CD14-positive monocyte (primary cell): ENCODE measurements at regions not wholly inside any gene's neighbourhood (a gene's known extent, or its start where the extent isn't known, plus 50 kb on each side); places are given as distances from the start of the nearest gene placed in this dataset.
A peak's percentile ranks its signal among the peaks of the same experiment; 100 is the strongest.

Experiments
- DNase-seq, 3 donors: peaks; one replicate each; pipeline ENCODE4 v3.0.0-alpha.2; 2011 to 2022
- H2AFZ ChIP-seq: 2 replicates; pipeline ENCODE4 v1.6.0; 2012; ENCODE audit warnings: mild to moderate bottlenecking, low read depth, low read length, inconsistent platforms; ENCODE audit not compliant: insufficient read depth, poor library complexity, severe bottlenecking
- H3K27ac ChIP-seq, 2 donors: 1 replicate in 1 of 2; 2 replicates in 1 of 2; pipeline ENCODE4 v1.5.1; 2012 to 2013; ENCODE audit warnings: low read length in 2 of 2, control low read depth in 1 of 2, inconsistent platforms in 1 of 2, low read depth in 1 of 2, mild to moderate bottlenecking in 1 of 2
- H3K27me3 ChIP-seq, 2 donors: one replicate each; pipeline versions ENCODE4 v1.6.0 to v1.6.1; 2011 to 2013; ENCODE audit warnings: low read length in 2 of 2; ENCODE audit not compliant: control insufficient read depth in 2 of 2, insufficient read depth in 2 of 2
- H3K36me3 ChIP-seq, 2 donors: replicated peaks in 1 of 2; 1 replicate in 1 of 2; 2 replicates in 1 of 2; pipeline versions ENCODE4 v1.5.1 to v1.6.1; 2012 to 2013; ENCODE audit warnings: low read length in 2 of 2, control low read depth in 1 of 2, inconsistent platforms in 1 of 2, mild to moderate bottlenecking in 1 of 2; ENCODE audit not compliant: insufficient read depth in 2 of 2, control insufficient read depth in 1 of 2
- H3K4me1 ChIP-seq, 2 donors: 1 replicate in 1 of 2; 2 replicates in 1 of 2; pipeline versions ENCODE4 v1.5.1 to v1.6.1; 2012 to 2013; ENCODE audit warnings: low read length in 2 of 2, control low read depth in 1 of 2, inconsistent platforms in 1 of 2, mild to moderate bottlenecking in 1 of 2, moderate library complexity in 1 of 2; ENCODE audit not compliant: insufficient read depth in 2 of 2, control insufficient read depth in 1 of 2
- H3K4me2 ChIP-seq: replicated peaks from 2 replicates; pipeline ENCODE3; 2012; ENCODE audit warnings: low read length, moderate library complexity, mild to moderate bottlenecking; ENCODE audit not compliant: poor library complexity, severe bottlenecking; ENCODE audit errors: extremely low read depth
- H3K4me3 ChIP-seq, 3 experiments: fragments of 200-600 bp in 1 of 3; sonication (generic) in 1 of 3; replicated peaks in 1 of 3; 1 replicate in 2 of 3; 2 replicates in 1 of 3; pipeline ENCODE4 v1.5.1; 2011 to 2013; ENCODE audit warnings: low read length in 3 of 3, mild to moderate bottlenecking in 3 of 3, control low read depth in 2 of 3, low read depth in 2 of 3, inconsistent platforms in 1 of 3, moderate library complexity in 1 of 3
- H3K79me2 ChIP-seq: 2 replicates; pipeline ENCODE4 v1.6.0; 2012; ENCODE audit warnings: mild to moderate bottlenecking, control low read depth, inconsistent platforms, low read length, moderate library complexity; ENCODE audit not compliant: insufficient read depth
- H3K9ac ChIP-seq: 2 replicates; pipeline ENCODE4 v1.6.0; 2017; ENCODE audit warnings: low read length, mild to moderate bottlenecking; ENCODE audit not compliant: insufficient read depth, poor library complexity, severe bottlenecking
- H3K9me3 ChIP-seq, 2 donors: replicated peaks in 1 of 2; 1 replicate in 1 of 2; 2 replicates in 1 of 2; pipeline versions ENCODE4 v1.5.1 to v1.6.1; 2012 to 2013; ENCODE audit warnings: low read length in 2 of 2, control low read depth in 1 of 2; ENCODE audit not compliant: control insufficient read depth in 1 of 2, insufficient read depth in 1 of 2
- H4K20me1 ChIP-seq: 2 replicates; pipeline ENCODE4 v1.6.0; 2012; ENCODE audit warnings: mild to moderate bottlenecking, low read length, control low read depth, moderate library complexity; ENCODE audit not compliant: insufficient read depth
- H3K27ac Mint-ChIP-seq, 7 donors: one replicate each; pipeline ENCODE4 v1.8.0; 2020; ENCODE audit warnings: mild to moderate bottlenecking in 7 of 7, mixed read lengths in 7 of 7, moderate library complexity in 6 of 7, inconsistent platforms in 2 of 7
- H3K27me3 Mint-ChIP-seq, 3 donors: one replicate each; pipeline ENCODE4 v1.8.0; 2021 to 2022; ENCODE audit warnings: low read depth in 3 of 3, mild to moderate bottlenecking in 3 of 3, mixed read lengths in 3 of 3, moderate library complexity in 3 of 3, inconsistent platforms in 1 of 3
- H3K36me3 Mint-ChIP-seq, 2 donors: one replicate each; pipeline ENCODE4 v1.8.0; 2020; ENCODE audit warnings: mixed read lengths in 2 of 2, inconsistent platforms in 1 of 2, mild to moderate bottlenecking in 1 of 2
- H3K4me1 Mint-ChIP-seq: one replicate; pipeline ENCODE4 v1.8.0; 2020; ENCODE audit warnings: mild to moderate bottlenecking, mixed read lengths
- H3K4me3 Mint-ChIP-seq, 2 donors: one replicate each; pipeline ENCODE4 v1.8.0; 2020; ENCODE audit warnings: mild to moderate bottlenecking in 2 of 2, mixed read lengths in 2 of 2, moderate library complexity in 1 of 2
- H3K9me3 Mint-ChIP-seq, 7 donors: one replicate each; pipeline ENCODE4 v1.8.0; 2020 to 2022; ENCODE audit warnings: mixed read lengths in 7 of 7, mild to moderate bottlenecking in 6 of 7, moderate library complexity in 6 of 7, inconsistent platforms in 2 of 7
- WGBS: methylation state at CpG from one replicate; pipeline ENCODE4 v1.1.5; 2013; ENCODE audit warnings: missing lambda C conversion rate; ENCODE audit not compliant: insufficient coverage; 5-methylcytosine and 5-hydroxymethylcytosine counted together
- intact Hi-C, 2 donors: fragments of 100-400 bp; cut with micrococcal nuclease; formaldehyde crosslinking; loops; one replicate each; pipeline versions ENCODE4 v1.15.0 to v1.15.1; 2023
- TF ChIP-seq, protein P1 (sequence below): fragments of 200-600 bp; IDR thresholded peaks from one replicate; pipeline ENCODE4 v1.8.0; 2022; ENCODE audit warnings: antibody characterized with exemption, mild to moderate bottlenecking

DNA sequence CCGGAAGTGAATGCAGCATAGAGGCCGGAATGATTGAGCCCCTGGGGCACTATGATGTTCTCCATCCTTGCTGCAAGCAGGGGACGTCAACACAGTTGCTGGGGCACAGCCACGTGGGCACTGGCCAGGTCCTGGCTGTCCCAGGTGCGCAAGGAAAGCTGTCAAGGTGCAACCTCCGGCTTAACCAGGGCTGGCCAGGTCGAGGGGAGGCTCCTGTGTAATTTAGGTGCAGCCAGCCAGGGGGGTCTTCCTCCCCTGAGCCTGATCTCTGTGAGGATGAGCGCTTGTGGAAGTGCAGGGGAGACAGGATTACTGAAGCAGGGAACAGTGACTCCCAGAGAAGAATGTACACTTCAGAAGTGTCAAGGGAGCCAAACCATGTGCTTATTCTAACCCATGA, 852.8 kb upstream of the TMEM132C start:
- no peak overlapping the region for H3K27ac ChIP-seq
- no peaks in the 10 kb centered on the region for H3K4me1 ChIP-seq
- no peaks in the 10 kb centered on the region for H3K27me3 ChIP-seq
- H3K9me3 Mint-ChIP-seq = peaks cover 3 to 16% (median 8%) of the 10 kb centered on the region in 7 donors
- no peaks in the 10 kb centered on the region for H3K4me1 Mint-ChIP-seq
- H3K79me2 ChIP-seq = no peaks in the 10 kb centered on the region
- no peak overlapping the region for H3K4me2 ChIP-seq
- WGBS = 82% methylated on average over 7 of the region's 8 CpGs
- no peak overlapping the region for H2AFZ ChIP-seq
- no peaks in the 10 kb centered on the region for H3K36me3 Mint-ChIP-seq
- peak overlapping the region in 1 of 7 donors; percentile 38 for H3K27ac Mint-ChIP-seq
- intact Hi-C loops = no loop called here
- H3K9ac ChIP-seq = no peak overlapping the region
- H3K4me3 ChIP-seq = no peak overlapping the region
- peaks cover 0 to 2% (median 0%) of the 10 kb centered on the region in 3 donors for H3K27me3 Mint-ChIP-seq
- no peaks in the 10 kb centered on the region for H4K20me1 ChIP-seq
- TF ChIP-seq, protein P1, sequence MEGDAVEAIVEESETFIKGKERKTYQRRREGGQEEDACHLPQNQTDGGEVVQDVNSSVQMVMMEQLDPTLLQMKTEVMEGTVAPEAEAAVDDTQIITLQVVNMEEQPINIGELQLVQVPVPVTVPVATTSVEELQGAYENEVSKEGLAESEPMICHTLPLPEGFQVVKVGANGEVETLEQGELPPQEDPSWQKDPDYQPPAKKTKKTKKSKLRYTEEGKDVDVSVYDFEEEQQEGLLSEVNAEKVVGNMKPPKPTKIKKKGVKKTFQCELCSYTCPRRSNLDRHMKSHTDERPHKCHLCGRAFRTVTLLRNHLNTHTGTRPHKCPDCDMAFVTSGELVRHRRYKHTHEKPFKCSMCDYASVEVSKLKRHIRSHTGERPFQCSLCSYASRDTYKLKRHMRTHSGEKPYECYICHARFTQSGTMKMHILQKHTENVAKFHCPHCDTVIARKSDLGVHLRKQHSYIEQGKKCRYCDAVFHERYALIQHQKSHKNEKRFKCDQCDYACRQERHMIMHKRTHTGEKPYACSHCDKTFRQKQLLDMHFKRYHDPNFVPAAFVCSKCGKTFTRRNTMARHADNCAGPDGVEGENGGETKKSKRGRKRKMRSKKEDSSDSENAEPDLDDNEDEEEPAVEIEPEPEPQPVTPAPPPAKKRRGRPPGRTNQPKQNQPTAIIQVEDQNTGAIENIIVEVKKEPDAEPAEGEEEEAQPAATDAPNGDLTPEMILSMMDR = no peak
- H3K36me3 ChIP-seq = no peaks in the 10 kb centered on the region
- H3K4me3 Mint-ChIP-seq = no peak overlapping the region
- DNase-seq = no peak
- peaks cover 5 to 21% of the 10 kb centered on the region in 2 donors for H3K9me3 ChIP-seq

DNA sequence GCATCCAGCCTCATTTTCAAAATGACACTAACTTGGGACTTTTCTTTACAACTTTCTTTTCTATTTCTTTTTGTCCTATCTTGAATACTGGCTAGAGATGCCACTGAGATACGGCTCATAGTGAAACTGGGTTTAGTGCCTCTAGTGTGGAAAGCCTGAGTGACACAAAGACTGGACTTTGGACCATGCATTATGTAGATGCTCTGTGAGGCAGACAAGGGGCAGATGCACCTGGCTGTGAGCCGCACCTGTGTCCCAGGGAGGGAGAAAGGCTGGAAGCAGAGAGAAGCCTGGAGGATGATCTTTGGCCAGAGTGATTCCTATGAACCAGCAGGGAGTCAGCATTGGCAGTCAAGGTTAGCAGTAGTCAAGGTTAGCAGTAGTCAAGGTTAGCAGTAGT, 852.3 kb upstream of the TMEM132C start:
- Histone ChIP-seq H3K36me3 (no peaks in the 10 kb centered on the region), H3K9me3 (peaks cover 10 to 21% of the 10 kb centered on the region in 2 donors), H3K27me3 (no peaks in the 10 kb centered on the region), H3K4me3 (no peak overlapping the region), H4K20me1 (no peaks in the 10 kb centered on the region), H3K79me2 (no peaks in the 10 kb centered on the region), H3K27ac (no peak overlapping the region), H3K9ac (no peak overlapping the region), H3K4me1 (no peaks in the 10 kb centered on the region), H3K4me2 (no peak overlapping the region), H2AFZ (no peak overlapping the region)
- intact Hi-C loops = no loop called here
- Mint-ChIP-seq H3K4me1 (no peaks in the 10 kb centered on the region), H3K36me3 (no peaks in the 10 kb centered on the region), H3K9me3 (peaks cover 3 to 16% (median 8%) of the 10 kb centered on the region in 7 donors), H3K27ac (no peak overlapping the region), H3K4me3 (no peak overlapping the region), H3K27me3 (peaks cover 0 to 2% (median 0%) of the 10 kb centered on the region in 3 donors)
- TF ChIP-seq, protein P1 = no peak
- no peak for DNase-seq
- 100% methylated on average over 2 of the region's 2 CpGs for WGBS
